ENCODE measurements at regions not wholly inside any gene's neighbourhood (a gene's known extent, or its start where the extent isn't known, plus 50 kb on each side); places are given as distances from the start of the nearest gene placed in this dataset.

DNA sequence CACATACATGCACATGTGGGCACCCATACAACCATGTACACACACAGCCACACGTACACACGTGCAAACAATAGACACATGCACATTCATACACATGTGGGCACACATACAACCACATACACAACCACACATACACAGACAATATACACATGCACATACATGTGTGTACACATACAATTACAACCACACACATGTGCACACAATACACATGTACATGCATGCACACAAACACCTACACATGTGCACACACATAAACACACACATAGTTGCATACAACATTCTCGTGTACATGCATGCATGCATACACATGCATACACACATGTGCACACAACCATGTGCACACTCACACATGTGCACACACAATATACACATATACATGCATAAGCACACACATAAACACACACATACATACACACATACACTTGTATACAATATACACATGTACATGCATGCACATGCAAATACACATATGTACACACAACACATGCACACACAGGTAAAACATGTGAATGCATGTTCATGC is 118.6 kb upstream of the FRMD4A start:
- TF ChIP-seq, protein P1, sequence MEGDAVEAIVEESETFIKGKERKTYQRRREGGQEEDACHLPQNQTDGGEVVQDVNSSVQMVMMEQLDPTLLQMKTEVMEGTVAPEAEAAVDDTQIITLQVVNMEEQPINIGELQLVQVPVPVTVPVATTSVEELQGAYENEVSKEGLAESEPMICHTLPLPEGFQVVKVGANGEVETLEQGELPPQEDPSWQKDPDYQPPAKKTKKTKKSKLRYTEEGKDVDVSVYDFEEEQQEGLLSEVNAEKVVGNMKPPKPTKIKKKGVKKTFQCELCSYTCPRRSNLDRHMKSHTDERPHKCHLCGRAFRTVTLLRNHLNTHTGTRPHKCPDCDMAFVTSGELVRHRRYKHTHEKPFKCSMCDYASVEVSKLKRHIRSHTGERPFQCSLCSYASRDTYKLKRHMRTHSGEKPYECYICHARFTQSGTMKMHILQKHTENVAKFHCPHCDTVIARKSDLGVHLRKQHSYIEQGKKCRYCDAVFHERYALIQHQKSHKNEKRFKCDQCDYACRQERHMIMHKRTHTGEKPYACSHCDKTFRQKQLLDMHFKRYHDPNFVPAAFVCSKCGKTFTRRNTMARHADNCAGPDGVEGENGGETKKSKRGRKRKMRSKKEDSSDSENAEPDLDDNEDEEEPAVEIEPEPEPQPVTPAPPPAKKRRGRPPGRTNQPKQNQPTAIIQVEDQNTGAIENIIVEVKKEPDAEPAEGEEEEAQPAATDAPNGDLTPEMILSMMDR (IDR thresholded peaks at IDR 0.05) = no peak
- no peak overlapping the region for H3K27ac Mint-ChIP-seq
- H3K27me3 Mint-ChIP-seq (ENCODE audit: low read depth, poor library complexity) = peaks cover 3% of the 10 kb centered on the region
- H3K4me1 Mint-ChIP-seq = peaks cover 16% of the 10 kb centered on the region
- no peak overlapping the region for H3K4me3 Mint-ChIP-seq
- no peaks in the 10 kb centered on the region for H3K36me3 Mint-ChIP-seq (ENCODE audit: low read depth)
- no peak for DNase-seq
- peaks cover 14% of the 10 kb centered on the region for H3K9me3 Mint-ChIP-seq

DNA sequence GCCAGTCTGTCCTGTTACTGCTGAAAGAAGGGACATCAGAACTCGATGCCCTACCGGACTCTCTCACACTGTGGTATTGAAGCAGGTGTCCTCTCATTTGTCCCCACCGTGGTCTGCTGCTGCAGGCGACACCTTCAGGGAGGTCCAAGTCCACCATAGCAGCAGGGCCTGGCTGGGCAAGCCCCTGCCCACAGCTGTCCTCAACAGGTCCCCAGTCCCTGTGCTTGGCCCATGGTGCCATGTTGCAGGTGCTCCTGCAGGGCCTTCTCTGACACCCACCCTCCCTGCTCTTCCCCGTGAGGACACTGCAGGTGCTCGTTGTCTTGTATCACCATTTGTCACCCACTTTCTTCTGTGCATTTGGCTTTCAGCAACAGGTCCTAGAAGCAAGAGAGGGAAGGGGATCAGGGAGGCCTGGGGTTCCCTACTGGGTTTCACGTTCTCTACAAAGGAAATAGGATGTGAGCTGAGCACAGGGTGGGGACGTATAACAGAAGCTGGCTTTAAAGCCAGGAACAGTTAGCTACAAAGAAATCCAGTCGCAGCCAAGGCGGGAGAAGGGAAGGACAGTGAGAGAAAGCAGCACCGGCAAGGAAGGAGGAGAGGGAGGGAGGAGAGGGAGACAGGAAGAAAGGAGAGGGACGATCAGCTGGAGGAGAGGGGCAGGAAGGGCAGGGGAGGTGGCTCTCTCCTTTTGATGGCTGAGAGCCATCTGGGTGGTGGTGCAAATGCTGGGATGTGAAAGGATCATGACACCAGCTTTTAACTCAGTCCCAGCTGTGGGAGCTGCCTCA is 117.7 kb upstream of the FRMD4A start:
- H3K27ac Mint-ChIP-seq = no peak overlapping the region
- H3K9me3 Mint-ChIP-seq = peaks cover 14% of the 10 kb centered on the region
- H3K4me3 Mint-ChIP-seq = no peak overlapping the region
- H3K4me1 Mint-ChIP-seq = peaks cover 16% of the 10 kb centered on the region
- TF ChIP-seq, protein P1 (IDR thresholded peaks at IDR 0.05) = no peak
- H3K27me3 Mint-ChIP-seq (ENCODE audit: low read depth, poor library complexity) = peaks cover 3% of the 10 kb centered on the region
- DNase-seq = no peak
- no peaks in the 10 kb centered on the region for H3K36me3 Mint-ChIP-seq (ENCODE audit: low read depth)

DNA sequence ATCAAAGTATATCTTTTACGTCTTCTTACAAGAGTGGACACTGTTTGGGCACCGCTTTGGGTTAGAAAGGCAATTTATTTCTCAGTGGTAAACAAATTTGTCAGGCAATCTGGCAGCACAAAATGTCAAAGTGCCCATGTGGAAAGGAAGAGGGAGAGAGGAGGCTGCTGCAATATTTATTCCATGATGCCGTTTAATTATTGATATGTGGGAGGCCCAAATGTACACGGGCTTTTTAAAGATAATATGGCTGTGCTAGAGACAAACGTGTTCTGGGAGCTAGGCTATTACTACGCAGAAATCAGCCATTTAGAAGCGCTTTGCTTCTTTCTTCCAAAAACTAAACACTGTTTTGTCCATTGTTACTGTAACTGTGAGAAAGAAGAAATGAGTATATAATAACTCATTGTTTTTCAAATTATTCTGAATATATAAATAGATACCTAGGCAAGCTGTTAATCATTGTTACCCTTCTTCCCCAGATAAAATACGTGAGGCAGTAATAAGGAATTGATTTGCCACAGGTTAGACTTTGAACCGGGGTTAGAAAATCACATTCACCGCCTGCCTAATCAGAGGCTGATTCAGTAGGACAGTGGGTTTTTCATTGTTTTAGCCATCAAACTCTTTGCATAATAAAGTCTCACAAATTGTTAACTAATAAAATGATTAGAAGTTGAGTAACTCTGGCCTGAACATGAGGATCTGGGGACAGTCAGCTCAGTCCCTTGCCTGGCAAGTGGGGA is 116.5 kb upstream of the FRMD4A start:
- peaks cover 3% of the 10 kb centered on the region for H3K27me3 Mint-ChIP-seq (ENCODE audit: low read depth, poor library complexity)
- no peak for DNase-seq
- no peak overlapping the region for H3K27ac Mint-ChIP-seq
- H3K9me3 Mint-ChIP-seq = peaks cover 14% of the 10 kb centered on the region
- H3K4me3 Mint-ChIP-seq = no peak overlapping the region
- TF ChIP-seq, protein P1 (IDR thresholded peaks at IDR 0.05) = no peak
- H3K36me3 Mint-ChIP-seq (ENCODE audit: low read depth) = no peaks in the 10 kb centered on the region
- H3K4me1 Mint-ChIP-seq = peaks cover 16% of the 10 kb centered on the region

DNA sequence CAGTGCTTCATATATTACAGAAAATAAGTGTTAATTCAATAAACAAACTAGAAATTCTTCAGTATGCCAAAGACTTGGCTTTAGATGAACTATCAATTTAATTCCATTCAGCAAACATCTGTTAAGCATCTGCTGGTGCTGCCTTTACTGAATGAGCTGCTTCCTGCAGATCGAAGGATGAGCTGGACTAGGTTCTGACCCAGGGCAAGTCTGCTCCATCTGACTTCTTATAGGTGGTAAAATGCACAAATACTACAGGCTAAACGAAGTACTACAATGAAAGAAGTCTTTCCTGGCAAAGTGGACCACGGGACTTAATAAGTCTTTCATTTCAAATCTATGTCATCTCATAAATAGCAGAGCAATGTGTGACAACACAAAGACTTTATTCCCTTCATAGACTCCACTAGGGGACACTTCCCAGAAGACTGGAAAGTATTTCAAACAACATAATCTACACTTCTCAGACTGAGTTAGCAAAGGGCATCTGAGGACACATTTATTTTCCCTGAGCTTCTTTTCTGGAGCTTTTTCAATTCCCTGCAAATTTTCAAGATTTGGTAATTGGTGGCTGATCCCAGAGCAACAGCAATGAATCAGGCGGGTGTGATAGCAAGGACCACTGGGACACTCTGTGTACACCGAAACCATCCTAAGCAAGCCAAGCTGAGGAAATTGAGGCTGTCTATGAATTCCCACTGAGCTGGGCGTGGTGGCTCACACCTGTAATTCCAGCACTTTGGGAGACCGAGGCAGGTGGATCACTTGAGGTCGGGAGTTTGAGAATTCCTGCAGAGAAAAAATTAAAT is 108.9 kb upstream of the FRMD4A start:
- no peak overlapping the region for H3K4me3 Mint-ChIP-seq
- DNase-seq = no peak
- H3K4me1 Mint-ChIP-seq = no peaks in the 10 kb centered on the region
- H3K9me3 Mint-ChIP-seq = no peaks in the 10 kb centered on the region
- peaks cover 3% of the 10 kb centered on the region for H3K27me3 Mint-ChIP-seq (ENCODE audit: low read depth, poor library complexity)
- no peak overlapping the region for H3K27ac Mint-ChIP-seq
- H3K36me3 Mint-ChIP-seq (ENCODE audit: low read depth) = no peaks in the 10 kb centered on the region
- TF ChIP-seq, protein P1 (IDR thresholded peaks at IDR 0.05) = no peak

DNA sequence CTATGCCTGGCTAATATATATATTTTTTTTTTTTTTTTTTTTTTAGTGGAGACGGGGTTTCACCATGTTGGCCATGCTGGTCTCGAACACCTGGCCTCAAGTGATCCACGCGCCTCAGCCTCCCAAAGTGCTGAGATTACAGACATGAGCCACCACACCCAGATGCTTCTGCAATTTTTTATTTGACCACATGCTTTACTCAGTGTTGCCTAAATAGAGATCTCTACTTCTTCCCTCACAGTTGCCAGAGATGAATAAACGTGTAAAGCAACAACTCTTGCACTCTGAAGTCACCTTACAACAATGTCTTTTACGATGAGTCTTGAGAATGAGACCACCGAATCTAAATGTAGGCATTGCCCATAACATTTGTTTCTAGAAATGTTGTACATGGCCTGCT is 107.9 kb upstream of the FRMD4A start:
- TF ChIP-seq, protein P1 (IDR thresholded peaks at IDR 0.05) = no peak
- no peak for DNase-seq
- no peaks in the 10 kb centered on the region for H3K9me3 Mint-ChIP-seq
- no peak overlapping the region for H3K4me3 Mint-ChIP-seq
- H3K36me3 Mint-ChIP-seq (ENCODE audit: low read depth) = no peaks in the 10 kb centered on the region
- H3K27me3 Mint-ChIP-seq (ENCODE audit: low read depth, poor library complexity) = peaks cover 3% of the 10 kb centered on the region
- no peaks in the 10 kb centered on the region for H3K4me1 Mint-ChIP-seq
- peak overlapping the region; percentile 67 for H3K27ac Mint-ChIP-seq

All from nephron progenitor cell (in vitro differentiated cells).